ENCODE measurements at regions not wholly inside any gene's neighbourhood (a gene's known extent, or its start where the extent isn't known, plus 50 kb on each side); places are given as distances from the start of the nearest gene placed in this dataset.

DNA sequence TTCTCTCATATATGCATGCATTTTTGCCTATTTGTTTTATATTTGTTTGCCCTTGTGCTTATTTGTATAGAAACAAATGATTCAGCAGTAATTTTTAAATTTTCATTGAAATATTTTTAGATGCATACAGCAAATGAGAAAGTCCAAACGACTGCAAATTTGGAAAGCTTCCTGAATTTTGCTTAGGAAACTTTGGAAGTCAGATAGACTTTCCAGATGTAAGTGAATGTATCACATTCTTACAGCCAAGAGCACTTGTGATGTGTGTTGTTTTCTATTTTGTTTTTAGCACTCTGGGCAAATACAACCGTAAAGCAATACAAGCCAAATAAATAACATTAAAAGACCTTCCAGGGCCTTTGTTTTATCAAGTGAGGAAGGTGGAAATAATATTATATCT lies 680.8 kb upstream of the CDH8 start:
- TF ChIP-seq, protein P1, sequence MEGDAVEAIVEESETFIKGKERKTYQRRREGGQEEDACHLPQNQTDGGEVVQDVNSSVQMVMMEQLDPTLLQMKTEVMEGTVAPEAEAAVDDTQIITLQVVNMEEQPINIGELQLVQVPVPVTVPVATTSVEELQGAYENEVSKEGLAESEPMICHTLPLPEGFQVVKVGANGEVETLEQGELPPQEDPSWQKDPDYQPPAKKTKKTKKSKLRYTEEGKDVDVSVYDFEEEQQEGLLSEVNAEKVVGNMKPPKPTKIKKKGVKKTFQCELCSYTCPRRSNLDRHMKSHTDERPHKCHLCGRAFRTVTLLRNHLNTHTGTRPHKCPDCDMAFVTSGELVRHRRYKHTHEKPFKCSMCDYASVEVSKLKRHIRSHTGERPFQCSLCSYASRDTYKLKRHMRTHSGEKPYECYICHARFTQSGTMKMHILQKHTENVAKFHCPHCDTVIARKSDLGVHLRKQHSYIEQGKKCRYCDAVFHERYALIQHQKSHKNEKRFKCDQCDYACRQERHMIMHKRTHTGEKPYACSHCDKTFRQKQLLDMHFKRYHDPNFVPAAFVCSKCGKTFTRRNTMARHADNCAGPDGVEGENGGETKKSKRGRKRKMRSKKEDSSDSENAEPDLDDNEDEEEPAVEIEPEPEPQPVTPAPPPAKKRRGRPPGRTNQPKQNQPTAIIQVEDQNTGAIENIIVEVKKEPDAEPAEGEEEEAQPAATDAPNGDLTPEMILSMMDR (IDR thresholded peaks at IDR 0.05; ENCODE audit: low read length), result no peak
- no peak for TF ChIP-seq EZH2 (optimal IDR thresholded peaks at IDR 0.05; ENCODE audit: low read depth, low read length)
